ENCODE measurements at regions not wholly inside any gene's neighbourhood (a gene's known extent, or its start where the extent isn't known, plus 50 kb on each side); places are given as distances from the start of the nearest gene placed in this dataset.
"Not testable (repeated sequence)": the region's sequence is repeated elsewhere in the genome, so short reads cannot be mapped to it uniquely, and the experiment has no call there.

GRCh38 chr4:84279678-84280077 is 219.4 kb downstream of the NKX6-1 start:
- no peak for DNase-seq

GRCh38 chr4:84277923-84278322 is 221.2 kb downstream of the NKX6-1 start:
- DNase-seq: no peak

- no peak for DNase-seq
Measured at GRCh38 chr4:84276752-84277151, 222.3 kb downstream of the NKX6-1 start.

- no peak for DNase-seq
Measured at GRCh38 chr4:84269536-84270044, 229.5 kb downstream of the NKX6-1 start.

- no peak for DNase-seq
Measured at GRCh38 chr4:84264652-84265051, 234.4 kb downstream of the NKX6-1 start.

GRCh38 chr4:84263415-84263814 is 235.7 kb downstream of the NKX6-1 start:
- no peak for DNase-seq

- no peak for DNase-seq
Measured at GRCh38 chr4:84260495-84260894, 238.6 kb downstream of the NKX6-1 start.

GRCh38 chr4:84258905-84259830 is 239.9 kb downstream of the NKX6-1 start:
- DNase-seq: no peak

GRCh38 chr4:84254537-84254936 is 244.6 kb downstream of the NKX6-1 start:
- no peak for DNase-seq

GRCh38 chr4:84249521-84249920 is 249.6 kb downstream of the NKX6-1 start:
- no peak for DNase-seq

GRCh38 chr4:84245042-84245441 is 254.1 kb downstream of the NKX6-1 start:
- DNase-seq: not testable (repeated sequence)

GRCh38 chr4:84244346-84244801 is 254.7 kb downstream of the NKX6-1 start:
- DNase-seq: not testable (repeated sequence)

- no peak for DNase-seq
Measured at GRCh38 chr4:84243685-84244084, 255.4 kb downstream of the NKX6-1 start.

GRCh38 chr4:84239278-84239845 is 259.7 kb downstream of the NKX6-1 start:
- DNase-seq: no peak

- DNase-seq: no peak
Measured at GRCh38 chr4:84238247-84239090, 260.6 kb downstream of the NKX6-1 start.

GRCh38 chr4:84237008-84237407 is 262.1 kb downstream of the NKX6-1 start:
- no peak for DNase-seq

GRCh38 chr4:84235126-84235944 is 263.8 kb downstream of the NKX6-1 start:
- no peak for DNase-seq

- DNase-seq: no peak
Measured at GRCh38 chr4:84232309-84233095, 266.6 kb downstream of the NKX6-1 start.

- DNase-seq: no peak
Measured at GRCh38 chr4:84231539-84232055, 267.5 kb downstream of the NKX6-1 start.

- DNase-seq: no peak
Measured at GRCh38 chr4:84224522-84224921, 274.6 kb downstream of the NKX6-1 start.

GRCh38 chr4:84221704-84222103 is 277.4 kb downstream of the NKX6-1 start:
- no peak for DNase-seq

Measured in skin of body (tissue), 1 donor.